ENCODE measurements at regions not wholly inside any gene's neighbourhood (a gene's known extent, or its start where the extent isn't known, plus 50 kb on each side); places are given as distances from the start of the nearest gene placed in this dataset.
A peak's percentile ranks its signal among the peaks of the same experiment; 100 is the strongest.

GRCh38 chr13:89496478-89496877, 1825.3 kb downstream of the SLITRK5 start:
- Histone ChIP-seq H3K4me3 (no peak overlapping the region), H3K9me3 (no peaks in the 10 kb centered on the region), H3K36me3 (no peaks in the 10 kb centered on the region), H3K27me3 (ENCODE audit: low read depth) (no peaks in the 10 kb centered on the region), H3K27ac (no peak overlapping the region), H3K4me1 (no peaks in the 10 kb centered on the region)
- DNase-seq (no peak), ATAC-seq (no peak)
- intact Hi-C loops (cut with DNase I) = no loop called here
- TF ChIP-seq CTCF (IDR thresholded peaks at IDR 0.05) = no peak

GRCh38 chr13:89497658-89498057, 1826.5 kb downstream of the SLITRK5 start:
- ATAC-seq = no peak
- no peak overlapping the region for H3K4me3 ChIP-seq
- no peak for TF ChIP-seq CTCF (IDR thresholded peaks at IDR 0.05)
- no peaks in the 10 kb centered on the region for H3K27me3 ChIP-seq (ENCODE audit: low read depth)
- no peak for DNase-seq
- intact Hi-C loops (cut with DNase I) = no loop called here
- no peaks in the 10 kb centered on the region for H3K4me1 ChIP-seq
- no peak overlapping the region for H3K27ac ChIP-seq
- no peaks in the 10 kb centered on the region for H3K9me3 ChIP-seq
- no peaks in the 10 kb centered on the region for H3K36me3 ChIP-seq

GRCh38 chr13:89502286-89502685, 1831.1 kb downstream of the SLITRK5 start:
- ATAC-seq (no peak), DNase-seq (no peak)
- H3K27me3 ChIP-seq (ENCODE audit: low read depth) = no peaks in the 10 kb centered on the region
- H3K36me3 ChIP-seq = no peaks in the 10 kb centered on the region
- H3K27ac ChIP-seq = no peak overlapping the region
- no peaks in the 10 kb centered on the region for H3K9me3 ChIP-seq
- intact Hi-C loops (cut with DNase I) = no loop called here
- no peaks in the 10 kb centered on the region for H3K4me1 ChIP-seq
- TF ChIP-seq CTCF (IDR thresholded peaks at IDR 0.05) = no peak
- H3K4me3 ChIP-seq = no peak overlapping the region

- H3K4me1 ChIP-seq = peaks cover 11% of the 10 kb centered on the region
- no peaks in the 10 kb centered on the region for H3K27me3 ChIP-seq (ENCODE audit: low read depth)
- intact Hi-C loops (cut with DNase I) = no loop called here
- H3K36me3 ChIP-seq = no peaks in the 10 kb centered on the region
- H3K4me3 ChIP-seq = no peak overlapping the region
- H3K27ac ChIP-seq = peak overlapping the region; percentile 21
- DNase-seq (no peak), ATAC-seq (peak; percentile 53 to 82)
- no peak for TF ChIP-seq CTCF (IDR thresholded peaks at IDR 0.05)
- peaks cover 7% of the 10 kb centered on the region for H3K9me3 ChIP-seq
These were observed 1832.8 kb upstream of the MIR17HG start for GRCh38 chr13:89514534-89515312.

- no peak overlapping the region for H3K27ac ChIP-seq
- ATAC-seq = no peak
- intact Hi-C loops (cut with DNase I) = no loop called here
These were observed 1831.5 kb upstream of the MIR17HG start for GRCh38 chr13:89515948-89516347.

More at GRCh38 chr13:89515948-89516347, 1831.5 kb upstream of the MIR17HG start:
- Histone ChIP-seq H3K4me1 (peaks cover 11% of the 10 kb centered on the region), H3K27me3 (ENCODE audit: low read depth) (no peaks in the 10 kb centered on the region), H3K9me3 (peaks cover 7% of the 10 kb centered on the region), H3K4me3 (no peak overlapping the region), H3K36me3 (no peaks in the 10 kb centered on the region)
- no peak for DNase-seq
- no peak for TF ChIP-seq CTCF (IDR thresholded peaks at IDR 0.05)

Data from lower lobe of right lung (tissue), 2 donors.